Caco-2 (cell line): ENCODE measurements at regions not wholly inside any gene's neighbourhood (a gene's known extent, or its start where the extent isn't known, plus 50 kb on each side); places are given as distances from the start of the nearest gene placed in this dataset.

ENCODE experiments used
- BruUV-seq: library from RNA; stranded (reverse); fragments of 400-500 nt; replicated peaks from 2 replicates; lab custom pipeline; 2021; lab: Mats Ljungman, UMichigan
- CTCF ChIA-PET: fragments of 300-600 bp; sonication (Branson Sonifier 250); formaldehyde crosslinking; loops from one replicate; lab custom pipeline; 2022; ENCODE audit warnings: antibody characterized with exemption; lab: Charles Lee
- POLR2A ChIA-PET: fragments of 300-600 bp; sonication (Branson Sonifier 250); formaldehyde crosslinking; loops from one replicate; lab custom pipeline; 2022; ENCODE audit warnings: antibody characterized with exemption; lab: Charles Lee
- DNase-seq, 2 experiments: peaks; one replicate each; pipeline versions ENCODE4 v3.0.0 to v3.0.0-alpha.2; 2020 to 2022
- H3K27me3 ChIP-seq: replicated peaks from 2 replicates; pipeline ENCODE4 v1.6.0; 2011; ENCODE audit warnings: low read length; ENCODE audit not compliant: control insufficient read depth, insufficient read depth
- H3K36me3 ChIP-seq: 2 replicates; pipeline ENCODE4 v1.5.1; 2011; ENCODE audit warnings: low read length; ENCODE audit not compliant: control insufficient read depth, insufficient read depth
- H3K4me1 ChIP-seq: fragments of 250-450 bp; sonication (Bioruptor Pico); 2 replicates; pipeline ENCODE4 v1.5.1; 2020; ENCODE audit warnings: mild to moderate bottlenecking
- H3K4me3 ChIP-seq: 2 replicates; pipeline ENCODE4 v1.5.1; 2011; ENCODE audit warnings: low read depth, mild to moderate bottlenecking, control low read depth, low read length
- H3K9me3 ChIP-seq: fragments of 250-450 bp; sonication (Bioruptor Pico); 2 replicates; pipeline ENCODE4 v1.5.1; 2020; ENCODE audit warnings: mild to moderate bottlenecking, moderate library complexity
- H3K27ac Mint-ChIP-seq: one replicate; pipeline ENCODE4 v1.8.0; 2022; ENCODE audit warnings: mixed read lengths; ENCODE audit not compliant: unreplicated experiment
- H3K27me3 Mint-ChIP-seq: one replicate; pipeline ENCODE4 v1.8.0; 2022; ENCODE audit warnings: mixed read lengths; ENCODE audit not compliant: insufficient read depth, unreplicated experiment
- H3K36me3 Mint-ChIP-seq: one replicate; pipeline ENCODE4 v1.8.0; 2022; ENCODE audit warnings: mild to moderate bottlenecking, mixed read lengths; ENCODE audit not compliant: insufficient read depth, unreplicated experiment
- H3K4me1 Mint-ChIP-seq: one replicate; pipeline ENCODE4 v1.8.0; 2022; ENCODE audit warnings: low read depth, mixed read lengths; ENCODE audit not compliant: unreplicated experiment
- H3K4me3 Mint-ChIP-seq: one replicate; pipeline ENCODE4 v1.8.0; 2022; ENCODE audit warnings: mild to moderate bottlenecking, moderate library complexity, mixed read lengths; ENCODE audit not compliant: unreplicated experiment
- H3K9me3 Mint-ChIP-seq: one replicate; pipeline ENCODE4 v1.8.0; 2022; ENCODE audit warnings: mixed read lengths; ENCODE audit not compliant: unreplicated experiment
- CTCF ChIP-seq, 2 experiments: fragments of 200-600 bp in 1 of 2; IDR thresholded peaks; 1 replicate in 1 of 2; 2 replicates in 1 of 2; pipeline versions ENCODE4 v1.5.1 to v1.8.0; 2011 to 2022; ENCODE audit warnings: antibody characterized with exemption in 1 of 2, control low read depth in 1 of 2, inconsistent platforms in 1 of 2, low read depth in 1 of 2, low read length in 1 of 2, mild to moderate bottlenecking in 1 of 2, moderate library complexity in 1 of 2; ENCODE audit not compliant: insufficient read depth in 1 of 2, severe bottlenecking in 1 of 2, unreplicated experiment in 1 of 2
- intact Hi-C: fragments of 100-400 bp; cut with micrococcal nuclease; formaldehyde crosslinking; loops from one replicate; pipeline ENCODE4 v1.10.0; 2022; ENCODE audit not compliant: unreplicated experiment

- Histone ChIP-seq H3K4me3 (no peak overlapping the region), H3K36me3 (no peaks in the 10 kb centered on the region), H3K4me1 (no peaks in the 10 kb centered on the region), H3K27me3 (no peaks in the 10 kb centered on the region), H3K9me3 (no peaks in the 10 kb centered on the region)
- no peak overlapping the region for H3K27ac Mint-ChIP-seq
- no TSS peak for BruUV-seq
- H3K4me1 Mint-ChIP-seq, result no peaks in the 10 kb centered on the region
- H3K36me3 Mint-ChIP-seq, result no peaks in the 10 kb centered on the region
- peaks cover 53% of the 10 kb centered on the region for H3K9me3 Mint-ChIP-seq
- DNase-seq, result no peak
- ChIA-PET POLR2A (no interaction called here), CTCF (no interaction called here)
- no peak overlapping the region for H3K4me3 Mint-ChIP-seq
- no peaks in the 10 kb centered on the region for H3K27me3 Mint-ChIP-seq
- TF ChIP-seq CTCF (IDR thresholded peaks at IDR 0.05; ENCODE audit: insufficient read depth in 1 of 2, low read depth in 1 of 2, low read length in 1 of 2, severe bottlenecking in 1 of 2, unreplicated experiment in 1 of 2), result no peak
- intact Hi-C loops, result no loop called here
These were observed 74.2 kb upstream of the ZNF716 start for GRCh38 chr7:57375783-57376182.

GRCh38 chr7:57381581-57381980, 68.4 kb upstream of the ZNF716 start:
- Histone ChIP-seq H3K4me3 (no peak overlapping the region), H3K4me1 (no peaks in the 10 kb centered on the region), H3K27me3 (no peaks in the 10 kb centered on the region), H3K36me3 (no peaks in the 10 kb centered on the region), H3K9me3 (no peaks in the 10 kb centered on the region; the same call in 1 of the 2 replicates)
- H3K4me3 Mint-ChIP-seq, result no peak overlapping the region
- no peaks in the 10 kb centered on the region for H3K4me1 Mint-ChIP-seq
- no peak overlapping the region for H3K27ac Mint-ChIP-seq
- no peak for TF ChIP-seq CTCF (IDR thresholded peaks at IDR 0.05; ENCODE audit: insufficient read depth in 1 of 2, low read depth in 1 of 2, low read length in 1 of 2, severe bottlenecking in 1 of 2, unreplicated experiment in 1 of 2)
- ChIA-PET POLR2A (no interaction called here), CTCF (no interaction called here)
- H3K36me3 Mint-ChIP-seq, result no peaks in the 10 kb centered on the region
- intact Hi-C loops, result no loop called here
- BruUV-seq, result no TSS peak
- DNase-seq, result no peak
- peaks cover 38% of the 10 kb centered on the region for H3K9me3 Mint-ChIP-seq
- H3K27me3 Mint-ChIP-seq, result no peaks in the 10 kb centered on the region

- H3K27me3 Mint-ChIP-seq, result no peaks in the 10 kb centered on the region
- no peaks in the 10 kb centered on the region; the same call in 1 of the 2 replicates for H3K9me3 ChIP-seq
- no peaks in the 10 kb centered on the region for H3K4me1 Mint-ChIP-seq
- CTCF ChIA-PET, result no interaction called here
- intact Hi-C loops, result no loop called here
- H3K4me3 ChIP-seq, result no peak overlapping the region
- POLR2A ChIA-PET, result no interaction called here
- H3K4me3 Mint-ChIP-seq, result no peak overlapping the region
- H3K36me3 ChIP-seq, result no peaks in the 10 kb centered on the region
- no peaks in the 10 kb centered on the region for H3K27me3 ChIP-seq
- TF ChIP-seq CTCF (IDR thresholded peaks at IDR 0.05; ENCODE audit: insufficient read depth in 1 of 2, low read depth in 1 of 2, low read length in 1 of 2, severe bottlenecking in 1 of 2, unreplicated experiment in 1 of 2), result no peak
- H3K27ac Mint-ChIP-seq, result no peak overlapping the region
- no peak for DNase-seq
- H3K36me3 Mint-ChIP-seq, result no peaks in the 10 kb centered on the region
- no TSS peak for BruUV-seq
- peaks cover 23% of the 10 kb centered on the region for H3K9me3 Mint-ChIP-seq
- no peaks in the 10 kb centered on the region for H3K4me1 ChIP-seq
These were observed 65.6 kb upstream of the ZNF716 start for GRCh38 chr7:57384380-57384779.
